Right ventricle myocardium superior (tissue), 1 donor: ENCODE measurements at regions not wholly inside any gene's neighbourhood (a gene's known extent, or its start where the extent isn't known, plus 50 kb on each side); places are given as distances from the start of the nearest gene placed in this dataset.

Experiments
- ATAC-seq: fragments of 200-7000 bp; cut with Tn5 transposase; one replicate; pipeline ENCODE4 v1.9.1; 2020; ENCODE audit warnings: mild to moderate bottlenecking; ENCODE audit not compliant: poor library complexity
- DNase-seq: peaks from one replicate; pipeline ENCODE4 v3.0.0-alpha.2; 2020
- intact Hi-C: fragments of 100-400 bp; cut with DNase I; formaldehyde crosslinking; loops from one replicate; pipeline ENCODE4 v1.11.2; 2022
- donor health status: DM: no; HTN: yes; CAD: no; lungs with severe emphysema.

DNA sequence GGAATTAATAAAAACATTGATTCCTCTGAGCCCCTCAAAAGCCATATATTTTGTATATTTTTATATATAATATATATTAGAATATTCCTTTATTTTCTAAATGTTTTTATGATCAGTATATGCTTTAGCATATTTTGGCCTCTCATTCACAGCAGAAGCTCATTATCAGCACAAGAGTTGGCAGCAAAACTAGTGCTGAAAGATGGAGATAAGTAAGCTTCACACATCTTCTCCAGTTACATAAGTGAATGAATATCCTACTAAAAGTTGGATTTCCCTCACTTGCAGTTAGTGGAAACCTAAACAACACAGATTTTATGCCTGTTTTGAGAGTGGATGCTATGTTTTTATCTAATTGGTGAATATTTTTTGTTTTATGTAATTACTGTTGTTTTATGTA lies 1303.8 kb upstream of the ADGRB3 start:
- intact Hi-C loops, result no loop called here
- ATAC-seq, result no peak
- DNase-seq, result no peak

DNA sequence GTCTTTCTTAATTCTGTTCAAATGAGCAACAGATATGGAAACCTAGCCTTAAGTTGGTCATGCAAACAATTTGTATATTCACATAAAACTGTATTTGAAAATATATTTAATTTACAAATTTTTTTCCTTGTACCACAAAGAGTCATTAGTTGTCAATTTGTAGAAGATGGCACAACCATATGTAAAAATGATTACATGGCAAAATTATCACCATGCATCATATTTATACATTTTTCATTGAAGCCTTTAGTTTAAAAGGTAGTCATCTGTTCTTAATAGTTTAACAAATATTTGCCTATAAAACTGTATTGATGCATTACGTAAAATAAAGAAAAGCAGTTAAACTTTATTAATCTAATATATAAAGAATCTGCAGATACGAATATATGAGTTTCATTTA lies 1306.8 kb upstream of the ADGRB3 start:
- DNase-seq (no peak), ATAC-seq (no peak)
- intact Hi-C loops, result no loop called here

DNA sequence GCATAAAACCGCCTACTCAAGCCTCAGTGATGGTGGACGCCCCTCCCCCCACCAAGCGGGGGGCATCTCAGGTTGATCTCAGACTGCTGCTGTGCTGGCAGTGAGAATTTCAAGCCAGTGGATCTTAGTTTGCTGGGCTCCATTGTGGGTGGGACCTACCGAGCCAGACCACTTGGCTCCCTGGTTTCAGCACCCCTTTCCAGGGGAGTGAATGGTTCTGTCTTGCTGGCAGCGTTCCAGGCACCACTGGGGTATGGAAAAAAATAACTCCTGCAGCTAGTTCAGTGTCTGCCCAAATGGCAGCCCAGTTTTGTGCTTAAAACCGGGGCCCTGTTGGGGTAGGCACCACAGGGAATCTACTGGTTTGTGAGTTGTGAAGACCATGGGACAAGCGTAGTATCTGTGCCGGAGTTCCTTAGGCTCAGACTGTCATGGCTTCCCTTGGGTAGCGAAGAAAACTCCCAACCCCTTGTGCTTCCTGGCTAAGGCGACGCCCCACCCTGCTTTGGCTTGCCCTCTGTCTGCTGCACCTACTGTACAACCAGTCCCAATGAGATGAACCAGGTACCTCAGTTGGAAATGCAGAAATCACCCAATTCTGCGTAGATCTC lies 1334.5 kb upstream of the ADGRB3 start:
- ATAC-seq (no peak), DNase-seq (no peak)
- intact Hi-C loops, result no loop called here

DNA sequence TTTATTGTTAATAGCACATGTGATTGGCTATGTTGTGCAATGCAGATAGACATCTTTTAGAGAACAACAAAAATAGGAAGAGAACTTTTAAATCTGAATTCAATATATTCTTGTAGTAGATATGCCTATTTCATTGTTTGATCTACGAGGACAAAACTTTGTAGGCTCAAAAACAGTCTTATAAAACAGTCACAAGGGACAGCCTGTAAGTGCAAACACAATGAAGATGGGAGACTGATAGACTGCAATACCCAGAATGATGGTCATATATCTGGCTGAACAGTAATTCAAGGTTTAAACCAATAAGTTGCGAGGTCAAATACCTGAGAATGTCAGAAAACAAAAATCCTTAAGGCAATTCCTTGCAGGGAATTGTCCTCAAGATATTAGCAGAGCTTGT lies 1342.9 kb upstream of the ADGRB3 start:
- intact Hi-C loops, result no loop called here
- ATAC-seq, result no peak
- DNase-seq, result no peak

DNA sequence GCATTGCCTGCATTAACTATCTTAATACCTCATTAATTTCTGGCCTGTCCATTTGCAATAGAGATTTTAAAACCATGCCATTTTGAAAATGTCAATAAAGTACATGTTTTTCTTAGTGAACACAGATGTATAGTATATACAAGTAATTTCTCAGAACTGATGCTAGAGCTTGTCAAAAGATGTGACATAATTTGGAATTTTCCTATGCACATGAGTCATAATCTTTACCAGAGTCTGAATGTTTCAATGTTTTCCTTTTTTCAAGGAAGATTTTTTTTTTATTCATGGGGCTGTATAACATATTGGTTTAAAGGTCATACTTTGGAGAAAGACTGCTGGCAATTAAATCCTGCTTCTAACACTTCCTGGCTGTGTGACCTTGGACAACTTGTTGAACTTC lies 1347.5 kb upstream of the ADGRB3 start:
- DNase-seq (no peak), ATAC-seq (no peak)
- intact Hi-C loops, result no loop called here

DNA sequence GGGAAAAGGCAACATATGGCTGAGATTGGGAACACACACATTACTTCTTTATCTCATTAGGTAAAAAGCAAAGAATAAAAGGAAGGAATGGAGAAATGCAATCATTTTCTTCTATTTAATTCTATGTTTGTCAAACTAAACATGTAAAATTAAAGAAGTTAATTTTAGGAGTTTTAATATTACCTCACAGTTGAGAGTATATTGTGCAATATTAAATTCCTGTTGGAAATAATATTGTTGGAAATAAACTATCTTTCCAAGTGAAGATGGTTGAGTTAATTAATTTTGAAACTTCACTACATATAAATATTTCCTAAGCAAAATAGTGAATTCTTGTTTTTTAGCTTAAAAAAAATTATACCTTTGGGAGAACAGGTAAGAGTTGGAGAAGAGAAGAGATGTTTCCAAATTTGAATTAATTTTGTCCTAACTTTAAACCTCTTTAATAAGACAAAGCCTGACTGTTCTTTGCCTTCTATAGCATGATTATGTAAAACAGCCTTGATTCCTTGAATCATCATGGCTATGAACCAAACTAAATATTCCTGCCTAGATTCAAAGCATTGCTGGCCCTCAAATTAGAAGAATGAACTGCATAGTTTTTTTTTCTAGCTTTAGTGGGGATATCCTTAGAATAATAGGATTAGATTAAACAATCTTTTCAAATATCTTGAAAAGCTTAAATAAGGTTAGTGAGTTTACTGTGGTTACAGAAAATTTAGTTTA lies 1349.1 kb upstream of the ADGRB3 start:
- intact Hi-C loops, result no loop called here
- no peak for DNase-seq
- ATAC-seq, result no peak

DNA sequence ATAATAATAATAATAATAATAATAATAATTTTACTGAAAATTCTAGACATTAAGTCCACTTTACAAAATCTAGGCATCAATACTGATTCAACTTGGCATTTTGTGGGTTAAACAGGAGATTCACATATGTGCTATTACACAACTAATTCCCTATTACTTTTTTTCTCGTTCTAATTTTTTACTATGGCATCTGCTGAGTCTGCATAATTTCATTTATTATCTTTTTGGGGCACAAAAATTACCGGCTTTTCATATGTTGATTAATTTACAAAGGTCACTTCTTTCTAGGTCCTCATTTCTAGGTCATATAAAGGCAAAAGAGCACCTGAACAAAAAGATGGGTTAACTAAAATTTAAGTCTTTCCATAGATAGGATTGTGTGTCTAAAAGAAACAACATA lies 1357.8 kb upstream of the ADGRB3 start:
- ATAC-seq, result no peak
- intact Hi-C loops, result no loop called here
- DNase-seq, result no peak

DNA sequence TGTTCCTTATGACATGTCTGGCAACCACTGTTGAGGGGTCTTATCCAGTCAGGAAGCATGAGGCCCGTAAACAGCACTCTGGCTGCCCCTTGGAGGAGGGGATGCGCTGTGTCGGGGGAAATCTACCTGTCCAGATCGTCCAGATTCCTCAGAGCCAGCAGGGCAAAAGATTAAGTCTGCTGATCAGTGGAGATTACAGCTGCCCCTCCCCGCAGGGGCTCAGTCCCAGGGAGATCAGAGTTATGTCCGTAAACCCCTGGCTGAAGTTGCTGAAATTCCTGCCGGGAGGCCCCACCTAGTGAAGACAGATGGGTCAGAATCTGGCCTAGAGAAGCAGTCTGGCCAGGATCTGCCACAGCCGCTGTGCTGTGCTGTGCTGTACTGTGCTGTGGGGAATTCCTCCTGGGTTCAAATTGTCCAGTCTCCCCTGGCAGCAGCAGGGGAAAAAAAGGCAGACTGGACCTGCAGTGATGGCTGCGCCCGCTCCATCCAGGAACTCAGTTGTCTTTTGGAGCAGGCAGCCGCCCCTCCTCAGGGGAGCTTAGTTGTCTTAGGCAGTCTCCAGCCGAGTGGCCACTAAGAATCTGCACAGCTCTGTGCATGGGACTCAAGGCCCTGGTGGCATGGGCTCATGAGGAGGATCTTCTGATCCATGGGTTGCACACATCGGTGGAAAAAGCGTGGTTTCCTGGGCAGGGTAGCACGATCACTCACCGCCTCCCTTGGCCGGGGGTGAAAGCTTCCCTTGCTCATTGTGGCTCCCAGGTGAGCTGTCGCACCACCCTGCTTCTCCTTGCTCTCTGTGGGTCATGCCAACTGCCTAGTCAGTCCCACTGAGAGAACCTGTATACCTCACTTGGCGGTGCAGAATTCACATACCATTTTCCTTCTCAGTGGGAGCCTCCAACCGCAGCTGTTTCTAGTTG lies 1368.8 kb upstream of the ADGRB3 start:
- ATAC-seq, result no peak
- intact Hi-C loops, result no loop called here
- no peak for DNase-seq

DNA sequence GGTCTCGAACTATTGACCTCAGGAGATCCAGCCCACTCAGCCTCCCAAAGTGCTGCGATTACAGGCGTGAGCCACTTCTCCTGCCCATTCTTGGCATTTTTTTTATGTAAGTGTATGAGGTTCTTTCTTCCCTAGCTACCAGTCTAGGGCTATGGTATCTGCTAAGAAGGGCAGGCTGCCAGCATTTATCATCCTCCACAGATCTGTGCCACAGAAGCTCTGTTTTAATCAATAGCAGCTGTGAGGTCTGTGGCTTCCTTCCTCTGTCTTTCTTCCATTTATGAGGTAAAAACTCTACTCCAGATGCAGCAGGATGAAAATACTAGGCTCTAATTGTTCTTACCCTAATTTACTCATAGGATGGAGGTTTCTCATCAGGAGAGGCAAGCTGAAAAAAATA lies 1382.4 kb upstream of the ADGRB3 start:
- no peak for DNase-seq
- no peak for ATAC-seq
- intact Hi-C loops, result no loop called here

DNA sequence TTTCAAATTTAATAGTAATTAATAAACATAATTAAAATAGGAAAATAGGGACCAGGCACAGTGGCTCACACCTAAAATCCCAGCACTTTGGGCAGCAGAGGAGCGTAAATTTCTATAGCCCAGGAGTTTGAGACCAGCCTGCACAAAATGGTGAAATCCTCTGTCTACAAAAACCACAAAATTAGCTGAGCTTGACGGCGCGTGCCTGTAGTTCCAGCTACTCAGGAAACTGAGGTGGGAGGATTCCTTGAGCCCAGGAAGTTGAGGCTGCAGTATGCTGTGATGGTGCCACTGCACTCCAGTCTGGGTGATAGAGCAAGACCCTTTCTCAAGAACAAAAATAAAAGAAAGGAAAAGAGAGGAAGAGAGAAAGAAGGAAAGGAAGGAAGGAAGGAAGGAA lies 1387.0 kb upstream of the ADGRB3 start:
- intact Hi-C loops, result no loop called here
- DNase-seq, result peak; percentile 13
- no peak for ATAC-seq

DNA sequence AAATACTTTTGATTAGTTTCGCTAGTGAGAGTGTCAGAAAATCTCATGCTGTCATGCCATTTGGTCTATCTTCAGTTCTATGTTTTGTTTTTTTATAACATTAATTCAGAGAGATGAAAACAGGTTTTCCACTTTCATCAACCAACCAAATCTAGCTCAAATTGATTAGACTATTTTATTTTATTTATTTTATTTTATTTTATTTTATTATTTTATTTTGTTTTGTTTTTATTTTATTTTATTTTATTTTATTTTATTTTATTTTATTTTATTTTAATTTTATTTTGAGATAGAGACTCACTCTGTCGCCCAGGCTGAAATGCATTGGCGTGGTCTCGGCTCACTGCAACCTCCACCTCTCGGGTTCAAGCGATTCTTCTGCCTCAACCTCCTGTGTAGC lies 1391.0 kb upstream of the ADGRB3 start:
- intact Hi-C loops, result no loop called here
- ATAC-seq (no peak), DNase-seq (no peak)

DNA sequence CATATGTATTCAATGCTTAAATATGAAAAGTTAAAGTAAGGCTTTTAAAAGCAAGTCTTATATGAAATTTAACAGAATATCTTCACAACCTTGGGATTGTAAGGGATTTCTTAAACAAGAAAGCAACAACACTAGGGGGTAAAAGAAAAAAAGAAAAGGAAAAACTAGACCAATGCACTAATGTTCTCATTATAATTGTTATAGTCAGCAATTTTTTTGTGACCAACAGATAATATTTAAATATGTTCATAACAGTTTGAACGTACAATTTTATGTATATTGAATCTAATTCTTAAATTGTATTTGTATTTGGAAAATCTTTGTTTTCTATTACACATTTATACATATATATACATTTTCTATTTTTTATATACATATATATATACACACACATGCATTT lies 1397.8 kb upstream of the ADGRB3 start:
- intact Hi-C loops, result no loop called here
- ATAC-seq (no peak), DNase-seq (no peak)

DNA sequence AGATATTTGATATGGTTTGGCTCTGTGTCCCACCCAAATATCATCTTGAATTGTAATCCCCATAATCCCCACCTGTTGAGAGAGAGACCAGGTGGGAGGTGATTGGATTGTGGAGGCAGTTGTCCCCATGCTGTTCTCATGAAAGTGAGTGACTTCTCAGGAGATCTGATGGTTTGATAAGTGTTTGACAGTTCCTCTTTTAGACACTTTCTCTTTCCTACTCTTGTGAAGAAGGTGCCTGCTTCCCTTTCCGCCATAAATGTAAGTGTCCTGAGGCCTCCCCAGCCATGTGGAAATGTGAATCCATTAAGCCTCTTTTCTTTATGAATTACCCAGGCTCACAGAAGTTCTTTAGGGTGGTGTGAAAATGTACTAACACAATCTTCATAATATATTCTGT lies 1404.0 kb upstream of the ADGRB3 start:
- no peak for ATAC-seq
- DNase-seq, result no peak
- intact Hi-C loops, result no loop called here

DNA sequence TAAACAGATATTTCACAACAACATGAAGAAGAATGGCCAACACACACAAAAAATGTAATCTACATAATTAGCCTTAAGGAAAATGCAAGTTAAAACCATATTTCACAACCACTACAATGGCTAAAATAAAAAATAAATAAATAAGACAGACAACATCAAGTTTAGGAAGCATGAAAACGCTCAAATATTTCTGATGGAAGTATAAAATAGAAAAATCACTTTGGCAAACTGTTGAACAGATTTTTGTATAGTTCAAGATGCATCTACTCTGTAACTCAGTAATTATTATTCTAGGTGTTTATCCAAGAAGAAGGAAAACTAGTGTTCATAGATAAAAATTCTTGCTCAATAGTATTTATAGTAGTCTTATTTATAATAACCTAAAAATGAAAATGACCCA lies 1410.1 kb upstream of the ADGRB3 start:
- DNase-seq (no peak), ATAC-seq (no peak)
- intact Hi-C loops, result no loop called here

DNA sequence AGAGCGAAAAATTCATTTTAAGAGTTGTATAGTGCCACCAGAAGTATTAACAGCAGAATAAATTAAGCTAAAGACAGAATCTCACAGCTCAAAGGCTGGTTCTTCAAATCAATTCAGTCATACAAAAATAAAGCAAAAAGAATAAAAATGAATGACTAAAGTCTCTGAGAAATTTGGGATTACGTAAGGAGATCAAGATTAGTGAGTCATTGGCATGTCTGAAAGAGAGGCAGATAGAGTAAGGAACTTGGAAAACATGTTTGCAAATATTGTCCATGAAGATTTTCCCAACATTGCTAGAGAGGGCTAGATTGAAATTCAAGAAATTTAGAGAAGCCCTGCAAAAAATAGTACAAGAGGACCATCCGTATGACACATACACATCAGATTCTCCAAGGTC lies 1413.9 kb upstream of the ADGRB3 start:
- ATAC-seq, result no peak
- DNase-seq, result no peak
- intact Hi-C loops, result no loop called here

DNA sequence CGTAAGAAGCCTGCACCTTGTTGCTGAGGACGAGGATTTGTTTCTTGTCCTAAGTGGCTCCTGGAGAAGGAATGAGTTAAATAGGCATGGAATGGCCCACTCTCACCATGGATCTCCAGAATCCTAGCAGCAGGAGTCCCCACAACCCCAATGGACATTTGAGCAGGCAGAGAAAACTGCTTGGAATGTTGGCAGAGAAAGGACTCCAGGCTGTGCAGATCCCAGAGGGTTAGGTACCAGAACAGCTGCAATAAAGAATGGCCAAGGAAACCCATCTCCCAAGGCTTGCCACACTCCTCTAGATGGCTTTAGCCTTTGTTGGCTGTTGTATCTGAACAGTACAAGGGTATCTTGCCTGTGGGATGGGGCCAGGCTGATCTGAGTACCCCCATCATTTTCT lies 1415.7 kb upstream of the ADGRB3 start:
- intact Hi-C loops, result no loop called here

DNA sequence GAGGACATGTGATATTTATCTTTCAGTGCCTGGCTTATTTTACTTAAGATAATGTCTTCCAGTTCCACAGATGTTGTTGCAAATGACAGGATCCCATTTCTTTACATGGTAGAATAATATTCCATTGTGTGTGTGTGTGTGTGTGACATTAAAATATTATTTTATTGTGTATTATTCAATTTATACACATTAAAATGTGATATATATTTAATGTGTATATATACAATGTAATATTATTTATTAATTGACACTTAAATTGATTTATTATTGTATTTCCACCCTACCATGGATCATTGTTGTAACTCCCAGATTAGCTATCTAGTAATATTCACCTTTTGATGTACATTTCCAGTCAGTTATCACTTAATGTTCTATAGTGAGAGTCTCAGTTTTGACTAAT lies 1422.5 kb upstream of the ADGRB3 start:
- intact Hi-C loops, result no loop called here
- no peak for ATAC-seq
- DNase-seq, result no peak

More for the DNA sequence above, 1415.7 kb upstream of the ADGRB3 start:
- ATAC-seq, result no peak
- DNase-seq, result no peak

DNA sequence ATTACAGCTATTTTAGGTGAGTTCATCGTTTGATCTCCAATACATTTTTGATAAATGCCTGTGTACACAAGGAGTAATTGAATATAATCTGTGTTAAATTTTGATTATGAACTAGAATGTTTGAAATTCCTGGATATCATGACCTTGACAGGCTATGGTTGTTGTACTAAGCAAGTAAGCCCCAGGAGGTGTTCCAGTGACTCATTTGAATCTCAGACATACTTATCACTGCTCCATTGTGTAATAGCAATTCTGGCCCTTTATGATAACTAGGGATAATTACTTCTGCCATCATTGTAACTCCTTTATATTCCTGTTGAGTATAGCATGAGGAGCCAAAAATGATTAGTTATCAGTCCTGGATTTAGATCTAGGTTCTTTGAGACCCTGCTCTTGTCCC lies 1424.6 kb upstream of the ADGRB3 start:
- no peak for ATAC-seq

DNA sequence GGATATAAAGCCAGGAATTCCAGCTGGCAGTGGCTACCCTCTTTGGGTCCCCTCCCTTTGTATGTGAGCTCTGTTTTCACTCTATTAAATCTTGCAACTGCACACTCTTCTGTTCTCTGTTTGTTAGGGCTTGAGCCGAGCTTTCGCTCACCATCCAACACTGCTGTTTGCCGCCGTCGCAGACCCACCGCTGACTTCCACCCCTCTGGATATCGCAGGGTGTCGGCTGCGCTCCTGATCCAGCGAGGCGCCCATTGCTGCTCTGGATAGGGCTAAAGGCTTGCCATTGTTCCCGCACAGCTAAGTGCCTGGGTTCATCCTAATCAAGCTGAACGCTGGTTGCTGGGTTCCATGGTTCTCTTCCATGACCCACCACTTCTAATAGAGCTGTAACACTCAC lies 1433.5 kb upstream of the ADGRB3 start:
- DNase-seq (no peak), ATAC-seq (no peak)
- intact Hi-C loops, result no loop called here

More for the DNA sequence above, 1424.6 kb upstream of the ADGRB3 start:
- intact Hi-C loops, result no loop called here
- no peak for DNase-seq
